ENCODE measurements at regions not wholly inside any gene's neighbourhood (a gene's known extent, or its start where the extent isn't known, plus 50 kb on each side); places are given as distances from the start of the nearest gene placed in this dataset. TPM values are rescaled to one million over a fixed set of nuclear protein-coding genes. Genes with fewer than 3 reads are reported as not detected.

- H3K4me3 Mint-ChIP-seq, result no peak overlapping the region
- DNase-seq (ENCODE audit: low spot score), result no peak
- TF ChIP-seq EZH2 (IDR thresholded peaks at IDR 0.05) (no peak), EZH2phosphoT487 (IDR thresholded peaks at IDR 0.05) (no peak), CTCF (IDR thresholded peaks at IDR 0.05) (no peak)
- H3K9ac ChIP-seq, result no peak overlapping the region
- no peak overlapping the region for H3K27ac ChIP-seq
- no peaks in the 10 kb centered on the region for H3K4me1 Mint-ChIP-seq
- no peaks in the 10 kb centered on the region for H3K9me3 Mint-ChIP-seq
- no peaks in the 10 kb centered on the region for H4K20me1 ChIP-seq (ENCODE audit: low read depth)
- H3K36me3 ChIP-seq, result no peaks in the 10 kb centered on the region
- H3K27ac Mint-ChIP-seq, result no peak overlapping the region
- H3K27me3 ChIP-seq, result no peaks in the 10 kb centered on the region
- H3K4me2 ChIP-seq, result no peak overlapping the region
- H3K79me2 ChIP-seq (ENCODE audit: low read depth), result no peaks in the 10 kb centered on the region
- H3F3A ChIP-seq (ENCODE audit: low read depth), result no peaks in the 10 kb centered on the region
- H3K36me3 Mint-ChIP-seq, result no peaks in the 10 kb centered on the region
- peaks cover 3% of the 10 kb centered on the region for H3K4me1 ChIP-seq
- no peaks in the 10 kb centered on the region for H3K9me3 ChIP-seq (ENCODE audit: low read depth)
- no peaks in the 10 kb centered on the region for H3K27me3 Mint-ChIP-seq (ENCODE audit: insufficient read depth, low read depth)
- H2AFZ ChIP-seq (replicated peaks), result no peak overlapping the region
- no peak overlapping the region for H3K4me3 ChIP-seq
Observed at GRCh38 chr6:114403858-114404257, 61.0 kb upstream of the HS3ST5 start.

- H3K27me3 ChIP-seq, result no peaks in the 10 kb centered on the region
- Mint-ChIP-seq H3K27me3 (ENCODE audit: insufficient read depth, low read depth) (no peaks in the 10 kb centered on the region), H3K27ac (no peak overlapping the region), H3K36me3 (no peaks in the 10 kb centered on the region), H3K4me3 (no peak overlapping the region), H3K4me1 (no peaks in the 10 kb centered on the region), H3K9me3 (no peaks in the 10 kb centered on the region)
- TF ChIP-seq EZH2 (IDR thresholded peaks at IDR 0.05), result no peak
- TF ChIP-seq EZH2phosphoT487 (IDR thresholded peaks at IDR 0.05), result no peak
- no peak for TF ChIP-seq CTCF (IDR thresholded peaks at IDR 0.05)
- no peak overlapping the region for H3K9ac ChIP-seq
- no peaks in the 10 kb centered on the region for H3F3A ChIP-seq (ENCODE audit: low read depth)
- no peaks in the 10 kb centered on the region for H3K36me3 ChIP-seq
- H3K9me3 ChIP-seq (ENCODE audit: low read depth), result no peaks in the 10 kb centered on the region
- no peaks in the 10 kb centered on the region for H3K79me2 ChIP-seq (ENCODE audit: low read depth)
- no peak for DNase-seq (ENCODE audit: low spot score)
- no peaks in the 10 kb centered on the region for H4K20me1 ChIP-seq (ENCODE audit: low read depth)
- H3K4me1 ChIP-seq, result no peaks in the 10 kb centered on the region
- no peak overlapping the region for H3K27ac ChIP-seq
- H2AFZ ChIP-seq (replicated peaks), result peak overlapping the region; percentile 14
- no peak overlapping the region for H3K4me3 ChIP-seq
- H3K4me2 ChIP-seq, result no peak overlapping the region
Observed at GRCh38 chr6:114398481-114398880, 55.7 kb upstream of the HS3ST5 start.

Small RNAs in the stretch of these regions (small RNA-seq; reads per million reads assigned to genes)
- gene AL606845.1, result not detected
- not detected for gene RNU6-475P

Measured in neural progenitor cell (in vitro differentiated cells).